HG03135 (cell line): ENCODE measurements at regions not wholly inside any gene's neighbourhood (a gene's known extent, or its start where the extent isn't known, plus 50 kb on each side); places are given as distances from the start of the nearest gene placed in this dataset.

ENCODE experiments used
- ATAC-seq: cut with Tn5 transposase; IDR thresholded peaks from one replicate; pipeline ENCODE4 v1.9.1; 2021; ENCODE audit warnings: mild to moderate bottlenecking, moderate library complexity; ENCODE audit not compliant: unreplicated experiment

GRCh38 chr6:169902070-169902469, 150.6 kb downstream of the ERMARD start:
- no peak for ATAC-seq

- ATAC-seq, result no peak
These were observed 148.2 kb downstream of the ERMARD start for GRCh38 chr6:169899481-169900145.

- no peak for ATAC-seq
These were observed 147.5 kb downstream of the ERMARD start for GRCh38 chr6:169898788-169899480.

- ATAC-seq, result no peak
These were observed 146.4 kb downstream of the ERMARD start for GRCh38 chr6:169897601-169898358.

- no peak for ATAC-seq
These were observed 145.5 kb downstream of the ERMARD start for GRCh38 chr6:169896826-169897456.

- ATAC-seq, result no peak
These were observed 144.7 kb downstream of the ERMARD start for GRCh38 chr6:169895926-169896761.

GRCh38 chr6:169895000-169895759, 143.8 kb downstream of the ERMARD start:
- no peak for ATAC-seq

GRCh38 chr6:169894377-169894960, 143.0 kb downstream of the ERMARD start:
- ATAC-seq, result no peak

GRCh38 chr6:169893624-169894023, 142.2 kb downstream of the ERMARD start:
- no peak for ATAC-seq

- no peak for ATAC-seq
These were observed 140.4 kb downstream of the ERMARD start for GRCh38 chr6:169891846-169892245.

- ATAC-seq, result no peak
These were observed 140.0 kb downstream of the ERMARD start for GRCh38 chr6:169891421-169891820.

GRCh38 chr6:169890901-169891300, 139.5 kb downstream of the ERMARD start:
- ATAC-seq, result no peak

- no peak for ATAC-seq
These were observed 138.6 kb downstream of the ERMARD start for GRCh38 chr6:169890049-169890448.

- ATAC-seq, result no peak
These were observed 136.2 kb downstream of the ERMARD start for GRCh38 chr6:169887529-169888140.

GRCh38 chr6:169886631-169887227, 135.3 kb downstream of the ERMARD start:
- ATAC-seq, result no peak

- no peak for ATAC-seq
These were observed 134.4 kb downstream of the ERMARD start for GRCh38 chr6:169885831-169886230.

- no peak for ATAC-seq
These were observed 133.7 kb downstream of the ERMARD start for GRCh38 chr6:169885131-169885530.

GRCh38 chr6:169884158-169884557, 132.7 kb downstream of the ERMARD start:
- no peak for ATAC-seq

GRCh38 chr6:169883316-169883715, 131.9 kb downstream of the ERMARD start:
- ATAC-seq, result no peak
